ENCODE measurements at regions not wholly inside any gene's neighbourhood (a gene's known extent, or its start where the extent isn't known, plus 50 kb on each side); places are given as distances from the start of the nearest gene placed in this dataset.

- ChIA-PET POLR2A (no interaction called here), CTCF (no interaction called here)
- Histone ChIP-seq H3K4me1 (peaks cover 18% of the 10 kb centered on the region), H3K4me2 (peak overlapping the region; percentile 38), H3K4me3 (no peak overlapping the region), H3K27ac (peak overlapping the region; percentile 1 to 70; a peak in 2 of 6 replicates), H3K9me3 (no peaks in the 10 kb centered on the region)
- ATAC-seq (peak; percentile 77 to 80), DNase-seq (ENCODE audit: low read depth in 1 of 2, low spot score in 1 of 2) (peak; percentile 32 to 63), FAIRE-seq (no peak)
- 7% methylated on average over 3 of the region's 3 CpGs for WGBS (ENCODE audit: missing lambda C conversion rate)
- no peak for TF ChIP-seq ESRRA (IDR thresholded peaks at IDR 0.05; ENCODE audit: borderline replicate concordance, low read length)
- TF ChIP-seq, protein P1, sequence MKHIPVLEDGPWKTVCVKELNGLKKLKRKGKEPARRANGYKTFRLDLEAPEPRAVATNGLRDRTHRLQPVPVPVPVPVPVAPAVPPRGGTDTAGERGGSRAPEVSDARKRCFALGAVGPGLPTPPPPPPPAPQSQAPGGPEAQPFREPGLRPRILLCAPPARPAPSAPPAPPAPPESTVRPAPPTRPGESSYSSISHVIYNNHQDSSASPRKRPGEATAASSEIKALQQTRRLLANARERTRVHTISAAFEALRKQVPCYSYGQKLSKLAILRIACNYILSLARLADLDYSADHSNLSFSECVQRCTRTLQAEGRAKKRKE (CRISPR knock-in tag; IDR thresholded peaks at IDR 0.05; ENCODE audit: low read depth): no peak
- no peak for TF ChIP-seq MAZ (IDR thresholded peaks at IDR 0.05; ENCODE audit: borderline replicate concordance, low read depth, low read length)
- TF ChIP-seq JUNB (IDR thresholded peaks at IDR 0.05): peak; percentile 74
- TF ChIP-seq FOXS1 (CRISPR knock-in tag; IDR thresholded peaks at IDR 0.05): no peak
- peak; percentile 26; the same call in 2 of the 3 replicates for TF ChIP-seq SMC3 (IDR thresholded peaks at IDR 0.05)
- peak; percentile 73 for TF ChIP-seq MAFK (IDR thresholded peaks at IDR 0.05; ENCODE audit: partially characterized antibody)
- TF ChIP-seq JUN (IDR thresholded peaks at IDR 0.05): 0 out of 5 replicates have a peak, but pooled peaks of 1 of the 2 experiments have one; percentile 27
- TF ChIP-seq RAD21 (conservative IDR thresholded peaks at IDR 0.05 in 1 of 2, IDR thresholded peaks at IDR 0.05 in 1 of 2): peak in 1 of 2 experiments; percentile 18; a peak in 2 of 5 replicates
- TF ChIP-seq, protein P2, sequence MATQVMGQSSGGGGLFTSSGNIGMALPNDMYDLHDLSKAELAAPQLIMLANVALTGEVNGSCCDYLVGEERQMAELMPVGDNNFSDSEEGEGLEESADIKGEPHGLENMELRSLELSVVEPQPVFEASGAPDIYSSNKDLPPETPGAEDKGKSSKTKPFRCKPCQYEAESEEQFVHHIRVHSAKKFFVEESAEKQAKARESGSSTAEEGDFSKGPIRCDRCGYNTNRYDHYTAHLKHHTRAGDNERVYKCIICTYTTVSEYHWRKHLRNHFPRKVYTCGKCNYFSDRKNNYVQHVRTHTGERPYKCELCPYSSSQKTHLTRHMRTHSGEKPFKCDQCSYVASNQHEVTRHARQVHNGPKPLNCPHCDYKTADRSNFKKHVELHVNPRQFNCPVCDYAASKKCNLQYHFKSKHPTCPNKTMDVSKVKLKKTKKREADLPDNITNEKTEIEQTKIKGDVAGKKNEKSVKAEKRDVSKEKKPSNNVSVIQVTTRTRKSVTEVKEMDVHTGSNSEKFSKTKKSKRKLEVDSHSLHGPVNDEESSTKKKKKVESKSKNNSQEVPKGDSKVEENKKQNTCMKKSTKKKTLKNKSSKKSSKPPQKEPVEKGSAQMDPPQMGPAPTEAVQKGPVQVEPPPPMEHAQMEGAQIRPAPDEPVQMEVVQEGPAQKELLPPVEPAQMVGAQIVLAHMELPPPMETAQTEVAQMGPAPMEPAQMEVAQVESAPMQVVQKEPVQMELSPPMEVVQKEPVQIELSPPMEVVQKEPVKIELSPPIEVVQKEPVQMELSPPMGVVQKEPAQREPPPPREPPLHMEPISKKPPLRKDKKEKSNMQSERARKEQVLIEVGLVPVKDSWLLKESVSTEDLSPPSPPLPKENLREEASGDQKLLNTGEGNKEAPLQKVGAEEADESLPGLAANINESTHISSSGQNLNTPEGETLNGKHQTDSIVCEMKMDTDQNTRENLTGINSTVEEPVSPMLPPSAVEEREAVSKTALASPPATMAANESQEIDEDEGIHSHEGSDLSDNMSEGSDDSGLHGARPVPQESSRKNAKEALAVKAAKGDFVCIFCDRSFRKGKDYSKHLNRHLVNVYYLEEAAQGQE (IDR thresholded peaks at IDR 0.05): no peak
- no peak for TF ChIP-seq ZSCAN20 (CRISPR knock-in tag; IDR thresholded peaks at IDR 0.05)
- TF ChIP-seq FOSL2 (IDR thresholded peaks at IDR 0.05): peak; percentile 67
- peak; percentile 78 for TF ChIP-seq FOSL2 (CRISPR knock-in tag; IDR thresholded peaks at IDR 0.05)
- TF ChIP-seq EP300 (IDR thresholded peaks at IDR 0.05): peak in 1 of 2 experiments; percentile 33; a peak in 1 of 5 replicates
- TF ChIP-seq ZC3H11A (IDR thresholded peaks at IDR 0.05): no peak
- TF ChIP-seq MAX (IDR thresholded peaks at IDR 0.05): peak; percentile 53; the same call in 1 of the 2 replicates
- TF ChIP-seq GATA3 (IDR thresholded peaks at IDR 0.05; ENCODE audit: borderline replicate concordance): peak; percentile 53; the same call in 1 of the 2 replicates
- TF ChIP-seq CHD2 (IDR thresholded peaks at IDR 0.05; ENCODE audit: low read length, partially characterized antibody): no peak
- no peak for TF ChIP-seq NFE2L2 (conservative IDR thresholded peaks at IDR 0.05; ENCODE audit: low read length)
Observed at GRCh38 chr21:35197992-35198431, 148.9 kb upstream of the RUNX1 start.

- ChIA-PET CTCF (interaction anchor here (1.1 to 1.2 kb wide), 2 partner anchors 203 to 504 kb away, joined by 3 read pairs; no protein-coding TSS in a partner anchor), POLR2A (no interaction called here)
- peak overlapping the region in 1 of 2 experiments; percentile 70; a peak in 2 of 6 replicates for H3K27ac ChIP-seq
- H3K4me2 ChIP-seq: no peak overlapping the region
- no peak for ATAC-seq
- peaks cover 14% of the 10 kb centered on the region for H3K4me1 ChIP-seq
- no peak overlapping the region for H3K4me3 ChIP-seq
- no peaks in the 10 kb centered on the region for H3K9me3 ChIP-seq
- 76% methylated on average over 4 of the region's 4 CpGs for WGBS (ENCODE audit: missing lambda C conversion rate)
- TF ChIP-seq, protein P1 (CRISPR knock-in tag; IDR thresholded peaks at IDR 0.05; ENCODE audit: low read depth): no peak
- no peak for TF ChIP-seq MAFK (IDR thresholded peaks at IDR 0.05; ENCODE audit: partially characterized antibody)
- TF ChIP-seq, protein P3, sequence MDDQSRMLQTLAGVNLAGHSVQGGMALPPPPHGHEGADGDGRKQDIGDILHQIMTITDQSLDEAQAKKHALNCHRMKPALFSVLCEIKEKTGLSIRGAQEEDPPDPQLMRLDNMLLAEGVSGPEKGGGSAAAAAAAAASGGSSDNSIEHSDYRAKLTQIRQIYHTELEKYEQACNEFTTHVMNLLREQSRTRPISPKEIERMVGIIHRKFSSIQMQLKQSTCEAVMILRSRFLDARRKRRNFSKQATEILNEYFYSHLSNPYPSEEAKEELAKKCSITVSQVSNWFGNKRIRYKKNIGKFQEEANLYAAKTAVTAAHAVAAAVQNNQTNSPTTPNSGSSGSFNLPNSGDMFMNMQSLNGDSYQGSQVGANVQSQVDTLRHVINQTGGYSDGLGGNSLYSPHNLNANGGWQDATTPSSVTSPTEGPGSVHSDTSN (IDR thresholded peaks at IDR 0.05): no peak
- no peak for TF ChIP-seq EHMT2 (IDR thresholded peaks at IDR 0.05; ENCODE audit: low read depth)
- TF ChIP-seq HES2 (IDR thresholded peaks at IDR 0.05): no peak
- no peak for TF ChIP-seq CTCF (IDR thresholded peaks at IDR 0.05)
- TF ChIP-seq HMGXB4 (CRISPR knock-in tag; IDR thresholded peaks at IDR 0.05; ENCODE audit: borderline replicate concordance): no peak
- no peak for TF ChIP-seq TP53 (CRISPR knock-in tag; IDR thresholded peaks at IDR 0.05)
- no peak for DNase-seq (ENCODE audit: low read depth in 1 of 2, low spot score in 1 of 2)
- no peak for FAIRE-seq
Observed at GRCh38 chr21:35197191-35197590, 148.1 kb upstream of the RUNX1 start.

Measured in A549 (cell line).